ENCODE measurements at regions not wholly inside any gene's neighbourhood (a gene's known extent, or its start where the extent isn't known, plus 50 kb on each side); places are given as distances from the start of the nearest gene placed in this dataset.

DNA sequence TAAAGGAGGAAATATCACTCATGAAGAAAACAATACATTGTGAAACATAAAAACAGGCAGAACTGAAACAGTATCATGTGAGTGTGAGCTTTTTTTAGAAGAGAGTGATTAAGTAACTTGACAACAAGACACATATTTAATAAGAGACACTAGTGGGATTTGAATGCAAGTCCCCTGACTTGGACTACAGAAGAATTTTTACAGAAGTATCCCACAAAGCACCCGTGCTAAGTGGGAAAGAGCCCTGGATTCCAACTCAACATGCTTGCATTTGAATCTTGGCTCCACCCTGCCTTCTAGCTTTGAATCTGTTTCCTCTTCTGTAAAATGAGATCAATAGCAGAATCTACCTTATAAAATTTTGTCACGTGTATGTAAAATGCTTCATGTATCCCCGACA is 166.2 kb downstream of the ZNF365 start:
- no peak overlapping the region for H3K4me3 ChIP-seq (ENCODE audit: low read depth, low read length)
- H3K4me1 ChIP-seq, result no peaks in the 10 kb centered on the region
- no peak overlapping the region for H3K4me2 ChIP-seq (ENCODE audit: low read length)
- H3K27me3 ChIP-seq (ENCODE audit: control insufficient read depth, insufficient read depth, low read length), result no peaks in the 10 kb centered on the region
- no peak overlapping the region for H3K9ac ChIP-seq
- TF ChIP-seq, protein P1, sequence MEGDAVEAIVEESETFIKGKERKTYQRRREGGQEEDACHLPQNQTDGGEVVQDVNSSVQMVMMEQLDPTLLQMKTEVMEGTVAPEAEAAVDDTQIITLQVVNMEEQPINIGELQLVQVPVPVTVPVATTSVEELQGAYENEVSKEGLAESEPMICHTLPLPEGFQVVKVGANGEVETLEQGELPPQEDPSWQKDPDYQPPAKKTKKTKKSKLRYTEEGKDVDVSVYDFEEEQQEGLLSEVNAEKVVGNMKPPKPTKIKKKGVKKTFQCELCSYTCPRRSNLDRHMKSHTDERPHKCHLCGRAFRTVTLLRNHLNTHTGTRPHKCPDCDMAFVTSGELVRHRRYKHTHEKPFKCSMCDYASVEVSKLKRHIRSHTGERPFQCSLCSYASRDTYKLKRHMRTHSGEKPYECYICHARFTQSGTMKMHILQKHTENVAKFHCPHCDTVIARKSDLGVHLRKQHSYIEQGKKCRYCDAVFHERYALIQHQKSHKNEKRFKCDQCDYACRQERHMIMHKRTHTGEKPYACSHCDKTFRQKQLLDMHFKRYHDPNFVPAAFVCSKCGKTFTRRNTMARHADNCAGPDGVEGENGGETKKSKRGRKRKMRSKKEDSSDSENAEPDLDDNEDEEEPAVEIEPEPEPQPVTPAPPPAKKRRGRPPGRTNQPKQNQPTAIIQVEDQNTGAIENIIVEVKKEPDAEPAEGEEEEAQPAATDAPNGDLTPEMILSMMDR (IDR thresholded peaks at IDR 0.05), result no peak
- H3K36me3 ChIP-seq (ENCODE audit: control insufficient read depth, insufficient read depth, low read length), result no peaks in the 10 kb centered on the region
- no peak overlapping the region for H3K27ac ChIP-seq
- H2AFZ ChIP-seq, result no peak overlapping the region
- no peaks in the 10 kb centered on the region for H3K9me3 ChIP-seq (ENCODE audit: control insufficient read depth, low read length)
- H3K79me2 ChIP-seq, result no peaks in the 10 kb centered on the region

DNA sequence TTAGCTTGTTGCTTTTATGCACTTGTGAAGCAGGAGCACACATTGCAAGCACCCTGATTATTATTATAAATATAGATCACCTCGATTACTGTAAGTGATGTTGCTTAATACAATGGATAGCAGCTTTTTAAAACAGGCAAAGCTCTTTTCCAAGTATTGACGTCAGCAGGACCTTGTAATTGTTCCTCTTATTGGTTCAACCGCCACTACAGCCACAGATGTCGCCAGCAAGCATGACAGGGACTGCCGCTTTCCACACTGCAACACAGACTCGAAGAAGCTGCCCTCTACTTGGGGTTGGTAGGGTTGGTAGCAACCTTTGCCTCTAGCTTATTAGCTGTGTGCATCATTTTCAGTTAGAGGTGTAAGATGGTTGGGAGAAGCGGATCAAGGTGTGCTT is 167.6 kb downstream of the ZNF365 start:
- Histone ChIP-seq H3K27ac (no peak overlapping the region), H3K27me3 (ENCODE audit: control insufficient read depth, insufficient read depth, low read length) (no peaks in the 10 kb centered on the region), H3K4me3 (ENCODE audit: low read depth, low read length) (no peak overlapping the region)

DNA sequence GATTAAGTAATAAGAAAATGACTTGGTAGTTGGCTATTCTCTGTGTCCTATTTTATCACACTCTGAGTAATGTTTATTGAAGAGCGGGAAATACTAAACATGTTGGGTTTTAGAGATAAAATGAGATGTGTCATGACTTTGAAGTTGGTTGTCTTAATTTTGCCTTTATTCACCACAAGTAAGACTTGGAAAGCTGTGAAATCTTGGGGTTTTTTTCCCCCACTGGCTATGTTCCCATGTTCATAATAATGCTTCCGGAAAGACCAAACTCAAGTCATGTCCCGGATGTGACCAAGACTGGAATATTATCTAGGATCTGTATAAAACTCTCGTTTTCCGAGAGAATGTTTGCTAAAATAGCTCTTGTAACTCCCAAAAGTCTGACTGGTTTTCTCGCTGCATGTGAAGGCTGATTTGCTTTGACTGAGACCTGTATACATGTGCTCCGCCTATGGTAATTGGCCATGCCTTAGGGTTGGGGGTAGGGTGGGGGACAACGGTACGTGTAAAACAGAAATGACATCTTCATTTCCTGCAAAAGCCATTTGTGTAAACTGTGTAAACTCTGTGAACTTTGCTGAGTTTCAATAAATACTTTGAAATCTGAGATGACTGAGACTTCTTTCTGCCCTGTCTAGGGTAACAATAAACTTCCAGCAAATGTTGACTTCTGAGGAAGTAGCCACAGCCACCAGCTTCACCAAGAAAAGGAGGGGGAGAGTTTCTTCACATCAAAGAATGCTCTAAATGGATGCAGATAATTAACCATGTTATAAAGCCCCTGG is 169.6 kb downstream of the ZNF365 start:
- Histone ChIP-seq H3K4me1 (no peaks in the 10 kb centered on the region), H3K79me2 (no peaks in the 10 kb centered on the region), H3K9ac (no peak overlapping the region), H3K4me3 (ENCODE audit: low read depth, low read length) (no peak overlapping the region), H3K27me3 (ENCODE audit: control insufficient read depth, insufficient read depth, low read length) (no peaks in the 10 kb centered on the region), H3K36me3 (ENCODE audit: control insufficient read depth, insufficient read depth, low read length) (no peaks in the 10 kb centered on the region), H3K4me2 (ENCODE audit: low read length) (no peak overlapping the region), H3K9me3 (ENCODE audit: control insufficient read depth, low read length) (no peaks in the 10 kb centered on the region), H3K27ac (no peak overlapping the region), H2AFZ (no peak overlapping the region)
- TF ChIP-seq, protein P1 (IDR thresholded peaks at IDR 0.05), result no peak

More for the DNA sequence above, 167.6 kb downstream of the ZNF365 start:
- Histone ChIP-seq H2AFZ (no peak overlapping the region), H3K4me1 (no peaks in the 10 kb centered on the region), H3K36me3 (ENCODE audit: control insufficient read depth, insufficient read depth, low read length) (no peaks in the 10 kb centered on the region), H3K79me2 (no peaks in the 10 kb centered on the region), H3K4me2 (ENCODE audit: low read length) (no peak overlapping the region), H3K9ac (no peak overlapping the region), H3K9me3 (ENCODE audit: control insufficient read depth, low read length) (no peaks in the 10 kb centered on the region)
- TF ChIP-seq, protein P1 (IDR thresholded peaks at IDR 0.05), result no peak

DNA sequence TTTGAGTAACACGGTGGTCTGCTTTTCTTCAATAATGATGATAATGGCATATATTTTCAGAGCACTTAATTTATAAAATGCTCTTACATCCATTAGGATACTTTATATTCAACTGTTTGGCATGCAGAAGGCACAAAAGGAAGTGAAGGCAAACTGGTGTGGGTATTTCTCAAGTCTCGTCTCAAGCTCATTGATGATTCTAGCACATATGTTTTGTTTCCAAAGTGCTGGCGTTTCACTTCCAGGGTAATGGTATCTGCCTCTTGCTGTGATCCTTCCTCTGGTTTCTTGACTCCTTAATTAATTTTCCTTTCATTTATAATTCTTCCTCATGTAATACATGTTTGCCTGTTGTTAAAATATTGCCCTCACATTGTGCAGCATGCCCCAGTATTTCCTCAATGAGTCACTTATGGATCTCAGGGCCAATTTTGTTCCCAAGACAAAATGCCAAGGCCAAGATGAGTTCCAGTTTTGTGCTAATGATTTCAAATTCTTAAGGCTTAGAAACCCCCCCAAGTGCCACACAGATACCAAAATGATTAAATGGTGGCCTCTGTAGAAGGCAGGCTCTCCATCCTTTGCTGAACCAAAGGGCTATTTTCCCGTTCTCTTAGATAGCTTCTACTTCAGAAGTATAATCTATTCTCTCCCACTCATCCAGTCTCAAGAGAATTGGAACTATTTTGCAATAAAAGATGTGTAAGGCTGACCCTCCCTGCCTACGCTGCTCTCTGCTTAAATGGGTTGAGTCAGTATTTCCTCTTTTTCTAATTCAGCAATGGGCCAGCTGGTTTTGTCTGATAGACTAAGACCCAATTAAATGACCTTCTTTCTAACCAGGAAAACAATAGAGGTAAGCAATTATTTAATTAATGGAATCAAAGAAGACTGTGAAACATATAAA is 171.2 kb downstream of the ZNF365 start:
- Histone ChIP-seq H3K4me1 (no peaks in the 10 kb centered on the region), H3K4me2 (ENCODE audit: low read length) (no peak overlapping the region), H2AFZ (no peak overlapping the region), H3K27me3 (ENCODE audit: control insufficient read depth, insufficient read depth, low read length) (no peaks in the 10 kb centered on the region), H3K27ac (no peak overlapping the region), H3K36me3 (ENCODE audit: control insufficient read depth, insufficient read depth, low read length) (no peaks in the 10 kb centered on the region), H3K9ac (no peak overlapping the region), H3K4me3 (ENCODE audit: low read depth, low read length) (no peak overlapping the region), H3K79me2 (no peaks in the 10 kb centered on the region), H3K9me3 (ENCODE audit: control insufficient read depth, low read length) (no peaks in the 10 kb centered on the region)
- TF ChIP-seq, protein P1 (IDR thresholded peaks at IDR 0.05), result no peak
